Smooth muscle cell (in vitro differentiated cells): ENCODE measurements at regions not wholly inside any gene's neighbourhood (a gene's known extent, or its start where the extent isn't known, plus 50 kb on each side); places are given as distances from the start of the nearest gene placed in this dataset.
"Not testable (repeated sequence)": the region's sequence is repeated elsewhere in the genome, so short reads cannot be mapped to it uniquely, and the experiment has no call there.

Experiments
- DNase-seq: peaks from one replicate; lab custom pipeline; 2025; ENCODE audit not compliant: unreplicated experiment; lab: John Stamatoyannopoulos, UW
- H2AFZ ChIP-seq: fragments of 200-600 bp; sonication (generic); 2 replicates; pipeline ENCODE4 v1.6.0; 2016; ENCODE audit warnings: antibody characterized with exemption, low read depth, mild to moderate bottlenecking
- H3F3A ChIP-seq: fragments of 200-600 bp; sonication (generic); 2 replicates; pipeline ENCODE4 v1.6.0; 2017; ENCODE audit warnings: antibody characterized with exemption, low read depth
- H3K27ac ChIP-seq: fragments of 200-600 bp; sonication (generic); 2 replicates; pipeline ENCODE4 v1.5.1; 2016; ENCODE audit warnings: low read depth, mild to moderate bottlenecking
- H3K27me3 ChIP-seq: fragments of 200-600 bp; sonication (generic); 2 replicates; pipeline ENCODE4 v1.6.1; 2016; ENCODE audit warnings: low read depth, mild to moderate bottlenecking
- H3K36me3 ChIP-seq: fragments of 200-600 bp; sonication (generic); 2 replicates; pipeline ENCODE4 v1.5.1; 2016; ENCODE audit warnings: low read depth
- H3K4me1 ChIP-seq: fragments of 200-600 bp; sonication (generic); 2 replicates; pipeline ENCODE4 v1.5.1; 2016; ENCODE audit warnings: low read depth
- H3K4me2 ChIP-seq: fragments of 200-600 bp; sonication (generic); 2 replicates; pipeline ENCODE4 v1.6.0; 2016; ENCODE audit warnings: mild to moderate bottlenecking
- H3K4me3 ChIP-seq: fragments of 200-600 bp; sonication (generic); 2 replicates; pipeline ENCODE4 v1.5.1; 2016; ENCODE audit warnings: mild to moderate bottlenecking
- H3K79me2 ChIP-seq: fragments of 200-600 bp; sonication (generic); 2 replicates; pipeline ENCODE4 v1.6.0; 2016; ENCODE audit warnings: low read depth, mild to moderate bottlenecking
- H3K9ac ChIP-seq: fragments of 200-600 bp; sonication (generic); 2 replicates; pipeline ENCODE4 v1.6.0; 2016; ENCODE audit warnings: low read depth
- H3K9me3 ChIP-seq: fragments of 200-600 bp; sonication (generic); replicated peaks from 2 replicates; pipeline ENCODE4 v1.5.1; 2016; ENCODE audit warnings: low read depth
- H4K20me1 ChIP-seq: fragments of 200-600 bp; sonication (generic); 2 replicates; pipeline ENCODE4 v1.6.0; 2016; ENCODE audit warnings: low read depth
- WGBS: methylation state at CpG from one replicate; pipeline ENCODE4 v1.1.7; 2016; ENCODE audit warnings: low lambda C conversion rate; 5-methylcytosine and 5-hydroxymethylcytosine counted together
- TF ChIP-seq, protein P1 (sequence below): fragments of 200-600 bp; sonication (generic); IDR thresholded peaks from 2 replicates; pipeline ENCODE4 v1.5.1; 2017; ENCODE audit warnings: borderline replicate concordance, mild to moderate bottlenecking, antibody characterized with exemption; ENCODE audit not compliant: insufficient read depth, poor library complexity, severe bottlenecking

DNA sequence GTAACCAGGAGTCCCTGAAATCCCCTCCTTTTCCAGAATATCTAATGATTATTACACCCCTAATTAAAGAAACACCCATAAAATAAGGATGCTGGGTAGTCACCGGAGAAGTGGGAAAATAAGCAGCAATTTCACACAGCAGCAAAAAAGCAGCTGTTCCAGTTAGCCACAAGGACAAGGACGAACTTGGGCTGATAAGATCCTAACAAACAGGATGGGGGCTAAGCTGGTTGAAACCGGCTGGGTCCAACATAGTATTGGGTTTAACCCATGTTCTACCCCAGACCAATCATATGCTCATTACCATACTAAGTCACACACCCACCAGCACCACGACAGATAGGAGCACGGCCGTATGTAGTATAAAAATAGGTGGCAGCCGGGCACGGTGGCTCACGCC is 100.7 kb downstream of the RPL10L start:
- H3K36me3 ChIP-seq, result no peaks in the 10 kb centered on the region
- H3K79me2 ChIP-seq, result no peaks in the 10 kb centered on the region
- no peaks in the 10 kb centered on the region for H4K20me1 ChIP-seq
- H2AFZ ChIP-seq, result no peak overlapping the region
- no peaks in the 10 kb centered on the region for H3K4me1 ChIP-seq
- TF ChIP-seq, protein P1, sequence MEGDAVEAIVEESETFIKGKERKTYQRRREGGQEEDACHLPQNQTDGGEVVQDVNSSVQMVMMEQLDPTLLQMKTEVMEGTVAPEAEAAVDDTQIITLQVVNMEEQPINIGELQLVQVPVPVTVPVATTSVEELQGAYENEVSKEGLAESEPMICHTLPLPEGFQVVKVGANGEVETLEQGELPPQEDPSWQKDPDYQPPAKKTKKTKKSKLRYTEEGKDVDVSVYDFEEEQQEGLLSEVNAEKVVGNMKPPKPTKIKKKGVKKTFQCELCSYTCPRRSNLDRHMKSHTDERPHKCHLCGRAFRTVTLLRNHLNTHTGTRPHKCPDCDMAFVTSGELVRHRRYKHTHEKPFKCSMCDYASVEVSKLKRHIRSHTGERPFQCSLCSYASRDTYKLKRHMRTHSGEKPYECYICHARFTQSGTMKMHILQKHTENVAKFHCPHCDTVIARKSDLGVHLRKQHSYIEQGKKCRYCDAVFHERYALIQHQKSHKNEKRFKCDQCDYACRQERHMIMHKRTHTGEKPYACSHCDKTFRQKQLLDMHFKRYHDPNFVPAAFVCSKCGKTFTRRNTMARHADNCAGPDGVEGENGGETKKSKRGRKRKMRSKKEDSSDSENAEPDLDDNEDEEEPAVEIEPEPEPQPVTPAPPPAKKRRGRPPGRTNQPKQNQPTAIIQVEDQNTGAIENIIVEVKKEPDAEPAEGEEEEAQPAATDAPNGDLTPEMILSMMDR, result no peak
- H3K9ac ChIP-seq, result no peak overlapping the region
- no peak overlapping the region for H3K27ac ChIP-seq
- no peaks in the 10 kb centered on the region for H3F3A ChIP-seq
- H3K4me2 ChIP-seq, result no peak overlapping the region
- H3K4me3 ChIP-seq, result no peak overlapping the region
- 87% methylated on average over 9 of the region's 9 CpGs for WGBS
- DNase-seq, result no peak
- H3K9me3 ChIP-seq, result no peaks in the 10 kb centered on the region
- no peaks in the 10 kb centered on the region for H3K27me3 ChIP-seq

DNA sequence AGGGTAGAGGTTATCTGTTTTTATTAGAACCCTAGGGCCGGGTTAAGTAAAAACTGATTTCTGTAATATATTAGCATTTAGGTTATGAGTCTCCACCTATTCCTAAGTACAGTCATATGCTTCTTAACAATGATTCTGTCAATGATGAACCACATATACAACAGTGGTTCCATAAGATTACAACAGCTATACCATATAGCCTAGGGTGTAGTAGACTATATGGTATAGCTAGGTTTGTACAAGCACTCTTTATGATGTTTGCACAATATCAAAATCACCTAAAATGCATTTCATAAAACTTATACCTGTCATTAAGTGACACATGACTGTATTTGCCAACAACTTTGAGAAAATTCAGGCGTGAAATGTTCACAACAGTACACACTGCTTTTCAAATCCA is 110.6 kb downstream of the RPL10L start:
- H3K9me3 ChIP-seq, result no peaks in the 10 kb centered on the region
- no peaks in the 10 kb centered on the region for H3K4me1 ChIP-seq
- H2AFZ ChIP-seq, result no peak overlapping the region
- TF ChIP-seq, protein P1, result no peak
- no peak overlapping the region for H3K9ac ChIP-seq
- H3K4me2 ChIP-seq, result no peak overlapping the region
- no peak for DNase-seq
- no peaks in the 10 kb centered on the region for H3K27me3 ChIP-seq
- WGBS, result 92% methylated on average over 2 of the region's 2 CpGs
- no peak overlapping the region for H3K27ac ChIP-seq
- no peaks in the 10 kb centered on the region for H3F3A ChIP-seq
- no peak overlapping the region for H3K4me3 ChIP-seq
- no peaks in the 10 kb centered on the region for H3K79me2 ChIP-seq
- no peaks in the 10 kb centered on the region for H4K20me1 ChIP-seq
- no peaks in the 10 kb centered on the region for H3K36me3 ChIP-seq

DNA sequence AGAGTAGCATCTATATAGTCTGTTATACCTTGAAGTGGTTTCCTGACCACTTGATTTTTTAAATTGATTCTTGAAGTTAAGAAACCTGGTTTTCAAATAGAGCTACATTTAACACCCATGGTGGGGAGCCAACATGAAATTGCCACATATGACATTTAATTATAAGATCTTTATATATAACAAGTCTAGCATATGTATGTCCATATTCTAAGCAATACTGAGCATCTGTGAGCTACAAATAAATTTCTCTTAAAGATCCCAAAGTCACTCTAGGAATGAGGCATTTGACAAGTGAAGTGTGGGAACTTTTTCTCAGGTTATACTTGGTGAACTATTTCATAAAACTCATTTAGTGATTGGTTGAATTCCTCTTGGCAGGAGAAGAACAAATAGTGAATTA is 132.5 kb downstream of the RPL10L start:
- no peak overlapping the region for H2AFZ ChIP-seq
- H3K4me1 ChIP-seq, result no peaks in the 10 kb centered on the region
- no peak overlapping the region for H3K4me3 ChIP-seq
- no peaks in the 10 kb centered on the region for H3K36me3 ChIP-seq
- H3K9ac ChIP-seq, result no peak overlapping the region
- H3K27ac ChIP-seq, result no peak overlapping the region
- no peak overlapping the region for H3K4me2 ChIP-seq
- H3K79me2 ChIP-seq, result no peaks in the 10 kb centered on the region
- TF ChIP-seq, protein P1, result no peak
- no peaks in the 10 kb centered on the region for H3K27me3 ChIP-seq
- no peaks in the 10 kb centered on the region for H3K9me3 ChIP-seq
- no peak for DNase-seq
- no peaks in the 10 kb centered on the region for H3F3A ChIP-seq
- H4K20me1 ChIP-seq, result no peaks in the 10 kb centered on the region

DNA sequence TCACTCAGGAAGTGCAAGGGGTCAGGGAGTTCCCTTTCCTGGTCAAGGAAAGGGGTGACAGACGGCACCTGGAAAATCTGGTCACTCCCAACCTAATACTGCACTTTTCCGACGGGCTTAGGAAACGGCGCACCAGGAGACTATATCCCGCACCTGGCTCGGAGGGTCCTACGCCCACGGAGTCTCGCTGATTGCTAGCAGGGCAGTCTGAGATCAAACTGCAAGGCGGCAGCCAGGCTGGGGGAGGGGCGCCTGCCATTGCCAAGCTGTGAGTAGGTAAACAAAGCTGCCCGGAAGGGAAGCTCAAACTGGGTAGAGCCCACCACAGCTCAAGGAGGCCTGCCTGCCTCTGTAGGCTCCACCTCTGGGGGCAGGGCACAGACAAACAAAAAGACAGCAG is 142.8 kb downstream of the RPL10L start:
- WGBS, result 91% methylated on average over 13 of the region's 13 CpGs
- not testable (repeated sequence) for H3K79me2 ChIP-seq, DNase-seq, H2AFZ ChIP-seq, H3K4me3 ChIP-seq, H3F3A ChIP-seq, H3K27ac ChIP-seq, H3K36me3 ChIP-seq, H3K9me3 ChIP-seq, H3K9ac ChIP-seq, H3K27me3 ChIP-seq, H3K4me2 ChIP-seq, H4K20me1 ChIP-seq, H3K4me1 ChIP-seq
